ENCODE measurements at regions not wholly inside any gene's neighbourhood (a gene's known extent, or its start where the extent isn't known, plus 50 kb on each side); places are given as distances from the start of the nearest gene placed in this dataset.

GRCh38 chr7:125149151-125149550, 219.5 kb upstream of the POT1 start:
- DNase-seq (ENCODE audit: low read depth in 2 of 2), result no peak

- no peak for DNase-seq (ENCODE audit: low read depth in 2 of 2)
Observed at GRCh38 chr7:125147047-125147446, 217.4 kb upstream of the POT1 start.

- DNase-seq (ENCODE audit: low read depth in 2 of 2), result peak in 1 of 2 donors; percentile 28
Observed at GRCh38 chr7:125136755-125137532, 207.3 kb upstream of the POT1 start.

- DNase-seq (ENCODE audit: low read depth in 2 of 2), result no peak
Observed at GRCh38 chr7:125136341-125136740, 206.7 kb upstream of the POT1 start.

GRCh38 chr7:125130173-125130572, 200.5 kb upstream of the POT1 start:
- DNase-seq (ENCODE audit: low read depth in 2 of 2), result no peak

- no peak for DNase-seq (ENCODE audit: low read depth in 2 of 2)
Observed at GRCh38 chr7:125127304-125127703, 197.7 kb upstream of the POT1 start.

GRCh38 chr7:125126376-125126775, 196.8 kb upstream of the POT1 start:
- DNase-seq (ENCODE audit: low read depth in 2 of 2), result no peak

- no peak for DNase-seq (ENCODE audit: low read depth in 2 of 2)
Observed at GRCh38 chr7:125125315-125125714, 195.7 kb upstream of the POT1 start.

- DNase-seq (ENCODE audit: low read depth in 2 of 2), result no peak
Observed at GRCh38 chr7:125122173-125122572, 192.5 kb upstream of the POT1 start.

- no peak for DNase-seq (ENCODE audit: low read depth in 2 of 2)
Observed at GRCh38 chr7:125119559-125120115, 190.0 kb upstream of the POT1 start.

GRCh38 chr7:125118444-125118843, 188.8 kb upstream of the POT1 start:
- DNase-seq (ENCODE audit: low read depth in 2 of 2), result no peak

GRCh38 chr7:125112850-125113249, 183.2 kb upstream of the POT1 start:
- DNase-seq (ENCODE audit: low read depth in 2 of 2), result no peak

- DNase-seq (ENCODE audit: low read depth in 2 of 2), result no peak
Observed at GRCh38 chr7:125099519-125099918, 169.9 kb upstream of the POT1 start.

- DNase-seq (ENCODE audit: low read depth in 2 of 2), result no peak
Observed at GRCh38 chr7:125098377-125098970, 168.8 kb upstream of the POT1 start.

- DNase-seq (ENCODE audit: low read depth in 2 of 2), result no peak
Observed at GRCh38 chr7:125090596-125090995, 161.0 kb upstream of the POT1 start.

- no peak for DNase-seq (ENCODE audit: low read depth in 2 of 2)
Observed at GRCh38 chr7:125089171-125089570, 159.5 kb upstream of the POT1 start.

GRCh38 chr7:125088555-125088954, 158.9 kb upstream of the POT1 start:
- no peak for DNase-seq (ENCODE audit: low read depth in 2 of 2)

- no peak for DNase-seq (ENCODE audit: low read depth in 2 of 2)
Observed at GRCh38 chr7:125085084-125085483, 155.5 kb upstream of the POT1 start.

- no peak for DNase-seq (ENCODE audit: low read depth in 2 of 2)
Observed at GRCh38 chr7:125084196-125084595, 154.6 kb upstream of the POT1 start.

- DNase-seq (ENCODE audit: low read depth in 2 of 2), result no peak
Observed at GRCh38 chr7:125074141-125074540, 144.5 kb upstream of the POT1 start.

- no peak for DNase-seq (ENCODE audit: low read depth in 2 of 2)
Observed at GRCh38 chr7:125065546-125065945, 135.9 kb upstream of the POT1 start.

GRCh38 chr7:125065001-125065400, 135.4 kb upstream of the POT1 start:
- DNase-seq (ENCODE audit: low read depth in 2 of 2), result no peak

- DNase-seq (ENCODE audit: low read depth in 2 of 2), result peak in 1 of 2 donors; percentile 58
Observed at GRCh38 chr7:125061776-125062397, 132.3 kb upstream of the POT1 start.

Data from dermis microvascular lymphatic vessel endothelial cell (primary cell).